Erythroblast (primary cell): ENCODE measurements at regions not wholly inside any gene's neighbourhood (a gene's known extent, or its start where the extent isn't known, plus 50 kb on each side); places are given as distances from the start of the nearest gene placed in this dataset.

ENCODE experiments used
- GATA1 ChIP-seq: IDR thresholded peaks from 2 replicates; pipeline ENCODE4 v1.6.1; 2011; ENCODE audit warnings: low read depth, mild to moderate bottlenecking, control low read depth, low read length, moderate library complexity
- POLR2A ChIP-seq: IDR thresholded peaks from 2 replicates; pipeline ENCODE4 v1.6.1; 2011; ENCODE audit warnings: mild to moderate bottlenecking, low read length

GRCh38 chrX:68937581-68937980 is 108.8 kb downstream of the EFNB1 start:
- TF ChIP-seq POLR2A (no peak), GATA1 (no peak)
